ENCODE measurements at regions not wholly inside any gene's neighbourhood (a gene's known extent, or its start where the extent isn't known, plus 50 kb on each side); places are given as distances from the start of the nearest gene placed in this dataset.
"Not testable (repeated sequence)": the region's sequence is repeated elsewhere in the genome, so short reads cannot be mapped to it uniquely, and the experiment has no call there.

GRCh38 chrX:9280831-9281230, 184.0 kb upstream of the TBL1X start:
- DNase-seq (no peak), ATAC-seq (replicated peaks) (no peak)
- no peaks in the 10 kb centered on the region for H3K9me3 Mint-ChIP-seq
- no peak overlapping the region for H3K4me3 Mint-ChIP-seq
- no peak overlapping the region for H3K27ac Mint-ChIP-seq
- peaks cover 6 to 27% of the 10 kb centered on the region in 2 donors for H3K4me1 Mint-ChIP-seq
- no peaks in the 10 kb centered on the region for H3K36me3 Mint-ChIP-seq
- peaks cover 6 to 9% of the 10 kb centered on the region in 2 donors for H3K27me3 Mint-ChIP-seq

DNA sequence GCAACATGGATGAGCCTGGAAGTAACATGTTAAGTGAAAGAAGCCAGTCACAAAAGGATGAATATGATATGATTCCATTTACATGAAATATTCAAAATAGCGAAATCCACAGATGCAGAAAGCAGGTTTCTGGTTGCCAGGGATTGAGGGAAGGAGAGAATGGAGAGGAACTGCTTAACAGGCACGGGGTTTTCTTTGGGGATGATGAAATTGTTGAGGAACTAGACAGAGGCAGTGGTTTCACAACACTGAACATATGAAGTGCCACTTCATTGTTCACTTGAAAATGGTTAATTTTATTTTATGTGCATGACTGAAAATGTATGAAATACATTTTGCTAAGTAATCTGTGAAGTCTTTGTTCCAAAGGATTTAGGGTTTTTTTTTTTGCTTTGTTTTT, 182.5 kb upstream of the TBL1X start:
- no peak for ATAC-seq (replicated peaks)
- no peaks in the 10 kb centered on the region for H3K36me3 Mint-ChIP-seq
- peaks cover 6 to 33% of the 10 kb centered on the region in 2 donors for H3K4me1 Mint-ChIP-seq
- H3K4me3 Mint-ChIP-seq, result no peak overlapping the region
- no peaks in the 10 kb centered on the region for H3K9me3 Mint-ChIP-seq
- no peak overlapping the region for H3K27ac Mint-ChIP-seq
- no peak for DNase-seq
- peaks cover 7 to 9% of the 10 kb centered on the region in 2 donors for H3K27me3 Mint-ChIP-seq

GRCh38 chrX:9285342-9285771, 179.5 kb upstream of the TBL1X start:
- ATAC-seq (replicated peaks) (peak; percentile 96), DNase-seq (peak; percentile 61)
- Mint-ChIP-seq H3K36me3 (no peaks in the 10 kb centered on the region), H3K4me3 (peak overlapping the region in 1 of 2 donors; percentile 16), H3K9me3 (no peaks in the 10 kb centered on the region), H3K27me3 (peaks cover 13 to 15% of the 10 kb centered on the region in 2 donors), H3K4me1 (peaks cover 6 to 28% of the 10 kb centered on the region in 2 donors), H3K27ac (peak overlapping the region; percentile 28)

GRCh38 chrX:9286234-9286633, 178.6 kb upstream of the TBL1X start:
- ATAC-seq (replicated peaks) (no peak), DNase-seq (no peak)
- Mint-ChIP-seq H3K27me3 (peaks cover 19 to 21% of the 10 kb centered on the region in 2 donors), H3K4me3 (no peak overlapping the region), H3K27ac (no peak overlapping the region), H3K36me3 (no peaks in the 10 kb centered on the region), H3K9me3 (no peaks in the 10 kb centered on the region), H3K4me1 (peaks cover 6 to 28% of the 10 kb centered on the region in 2 donors)

DNA sequence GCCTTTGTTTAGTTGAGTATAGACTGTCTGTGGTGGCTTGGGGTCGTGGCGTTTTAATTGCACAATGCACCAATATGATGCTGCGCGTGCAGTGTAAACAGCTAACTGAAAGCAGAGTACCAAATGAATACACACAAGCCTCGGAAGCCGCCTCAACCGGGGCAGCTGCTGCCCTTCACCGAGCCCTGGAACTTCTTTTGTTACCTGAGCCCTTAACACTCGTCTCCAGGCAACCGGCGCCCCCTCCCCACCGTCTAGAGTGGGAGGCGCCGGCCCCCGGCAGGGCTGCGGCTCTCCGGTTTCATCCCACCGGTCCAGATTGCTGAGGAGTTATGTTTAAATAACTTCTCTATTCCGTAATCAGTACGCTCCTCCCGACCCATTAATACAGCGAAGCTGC, 173.2 kb upstream of the TBL1X start:
- no peaks in the 10 kb centered on the region for H3K36me3 Mint-ChIP-seq
- no peak overlapping the region for H3K27ac Mint-ChIP-seq
- no peak overlapping the region for H3K4me3 Mint-ChIP-seq
- no peaks in the 10 kb centered on the region for H3K9me3 Mint-ChIP-seq
- H3K27me3 Mint-ChIP-seq, result peaks cover 40 to 54% of the 10 kb centered on the region in 2 donors
- DNase-seq, result no peak
- H3K4me1 Mint-ChIP-seq, result peaks cover 7 to 16% of the 10 kb centered on the region in 2 donors
- ATAC-seq (replicated peaks), result no peak

- DNase-seq (no peak), ATAC-seq (replicated peaks) (no peak)
- Mint-ChIP-seq H3K27me3 (peaks cover 32 to 49% of the 10 kb centered on the region in 2 donors), H3K27ac (no peak overlapping the region), H3K36me3 (no peaks in the 10 kb centered on the region), H3K4me1 (peaks cover 10 to 16% of the 10 kb centered on the region in 2 donors), H3K4me3 (no peak overlapping the region), H3K9me3 (no peaks in the 10 kb centered on the region)
These were observed 171.8 kb upstream of the TBL1X start for GRCh38 chrX:9293051-9293496.

DNA sequence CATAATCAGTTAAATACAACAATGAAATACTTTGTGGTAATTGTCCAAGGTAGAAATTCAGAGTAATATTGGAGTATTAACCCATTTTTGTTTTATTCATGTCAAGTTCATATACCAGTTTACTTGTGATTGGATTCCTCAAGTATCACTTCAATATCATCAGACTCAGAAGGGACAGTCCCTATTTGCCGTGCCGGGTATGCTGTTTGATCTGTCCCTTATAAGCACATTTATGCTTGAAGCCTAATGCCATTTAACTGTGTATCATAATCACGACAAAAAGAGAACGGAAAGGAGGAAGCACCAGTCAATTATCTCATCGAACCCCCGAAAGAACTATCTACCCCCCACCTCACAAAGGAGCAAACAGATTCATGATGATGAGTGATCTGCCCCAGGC, 171.0 kb upstream of the TBL1X start:
- H3K36me3 Mint-ChIP-seq, result no peaks in the 10 kb centered on the region
- no peak overlapping the region for H3K27ac Mint-ChIP-seq
- H3K4me3 Mint-ChIP-seq, result no peak overlapping the region
- ATAC-seq (replicated peaks) (peak; percentile 64 to 76), DNase-seq (no peak)
- H3K9me3 Mint-ChIP-seq, result peaks cover 0 to 1% of the 10 kb centered on the region in 2 donors
- peaks cover 10 to 21% of the 10 kb centered on the region in 2 donors for H3K4me1 Mint-ChIP-seq
- peaks cover 31 to 46% of the 10 kb centered on the region in 2 donors for H3K27me3 Mint-ChIP-seq

GRCh38 chrX:9295551-9295950, 169.3 kb upstream of the TBL1X start:
- H3K27ac Mint-ChIP-seq, result no peak overlapping the region
- DNase-seq (no peak), ATAC-seq (replicated peaks) (no peak)
- H3K27me3 Mint-ChIP-seq, result peaks cover 34 to 46% of the 10 kb centered on the region in 2 donors
- H3K4me3 Mint-ChIP-seq, result no peak overlapping the region
- peaks cover 11 to 21% of the 10 kb centered on the region in 2 donors for H3K4me1 Mint-ChIP-seq
- peaks cover 0 to 1% of the 10 kb centered on the region in 2 donors for H3K9me3 Mint-ChIP-seq
- peaks cover 0 to 1% of the 10 kb centered on the region in 2 donors for H3K36me3 Mint-ChIP-seq

GRCh38 chrX:9298221-9298620, 166.6 kb upstream of the TBL1X start:
- H3K9me3 Mint-ChIP-seq, result peaks cover under 1 to 2% of the 10 kb centered on the region in 2 donors
- peaks cover 0 to 3% of the 10 kb centered on the region in 2 donors for H3K36me3 Mint-ChIP-seq
- no peak overlapping the region for H3K4me3 Mint-ChIP-seq
- H3K27me3 Mint-ChIP-seq, result peaks cover 15 to 23% of the 10 kb centered on the region in 2 donors
- DNase-seq, result no peak
- H3K4me1 Mint-ChIP-seq, result peaks cover 10 to 12% of the 10 kb centered on the region in 2 donors
- no peak for ATAC-seq (replicated peaks)
- H3K27ac Mint-ChIP-seq, result no peak overlapping the region

- H3K4me1 Mint-ChIP-seq, H3K27ac Mint-ChIP-seq: not testable (repeated sequence)
- peaks cover 10 to 19% of the 10 kb centered on the region in 2 donors for H3K27me3 Mint-ChIP-seq
These were observed 165.2 kb upstream of the TBL1X start for GRCh38 chrX:9299681-9300080.

DNA sequence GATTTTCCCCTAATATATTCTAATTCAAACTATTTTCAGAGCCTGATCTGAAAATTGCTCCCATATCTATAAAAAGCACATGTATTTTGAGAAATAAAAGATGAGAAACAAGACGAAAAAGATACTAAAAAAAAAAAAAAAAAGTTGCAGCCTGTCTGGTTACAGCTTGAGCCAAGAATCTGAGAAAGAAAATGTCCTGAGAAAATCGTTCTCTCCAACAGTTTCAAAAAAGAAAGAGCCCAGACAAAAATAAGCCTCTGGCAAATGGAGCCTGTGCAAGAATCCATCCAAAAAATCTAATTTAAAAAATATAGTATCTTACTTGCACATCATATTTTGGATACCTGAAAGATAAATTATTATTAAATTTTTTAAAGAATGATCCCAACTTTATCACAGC, 163.0 kb upstream of the TBL1X start:
- ATAC-seq (replicated peaks) (no peak), DNase-seq (no peak)
- Mint-ChIP-seq H3K27me3 (peaks cover 5 to 10% of the 10 kb centered on the region in 2 donors), H3K27ac (no peak overlapping the region), H3K36me3 (peaks cover 0 to 3% of the 10 kb centered on the region in 2 donors), H3K9me3 (peaks cover 4 to 5% of the 10 kb centered on the region in 2 donors), H3K4me1 (peaks cover 4 to 5% of the 10 kb centered on the region in 2 donors), H3K4me3 (no peak overlapping the region)

More at GRCh38 chrX:9299681-9300080, 165.2 kb upstream of the TBL1X start:
- ATAC-seq (replicated peaks); H3K4me3 Mint-ChIP-seq; DNase-seq; H3K36me3 Mint-ChIP-seq; H3K9me3 Mint-ChIP-seq: not testable (repeated sequence)

GRCh38 chrX:9302381-9302780, 162.5 kb upstream of the TBL1X start:
- no peak overlapping the region for H3K4me3 Mint-ChIP-seq
- H3K9me3 Mint-ChIP-seq, result peaks cover 4 to 5% of the 10 kb centered on the region in 2 donors

GRCh38 chrX:9308426-9308825, 156.4 kb upstream of the TBL1X start:
- H3K27ac Mint-ChIP-seq, result no peak overlapping the region
- DNase-seq (no peak), ATAC-seq (replicated peaks) (no peak)
- peaks cover 0 to 11% of the 10 kb centered on the region in 2 donors for H3K27me3 Mint-ChIP-seq
- peaks cover 0 to 5% of the 10 kb centered on the region in 2 donors for H3K9me3 Mint-ChIP-seq
- H3K4me3 Mint-ChIP-seq, result no peak overlapping the region
- H3K4me1 Mint-ChIP-seq, result peaks cover 0 to 5% of the 10 kb centered on the region in 2 donors
- H3K36me3 Mint-ChIP-seq, result no peaks in the 10 kb centered on the region

More at GRCh38 chrX:9302381-9302780, 162.5 kb upstream of the TBL1X start:
- DNase-seq (no peak), ATAC-seq (replicated peaks) (no peak)
- Mint-ChIP-seq H3K36me3 (peaks cover 0 to 3% of the 10 kb centered on the region in 2 donors), H3K27ac (no peak overlapping the region), H3K27me3 (peaks cover 5 to 12% of the 10 kb centered on the region in 2 donors), H3K4me1 (peaks cover 4 to 5% of the 10 kb centered on the region in 2 donors)

DNA sequence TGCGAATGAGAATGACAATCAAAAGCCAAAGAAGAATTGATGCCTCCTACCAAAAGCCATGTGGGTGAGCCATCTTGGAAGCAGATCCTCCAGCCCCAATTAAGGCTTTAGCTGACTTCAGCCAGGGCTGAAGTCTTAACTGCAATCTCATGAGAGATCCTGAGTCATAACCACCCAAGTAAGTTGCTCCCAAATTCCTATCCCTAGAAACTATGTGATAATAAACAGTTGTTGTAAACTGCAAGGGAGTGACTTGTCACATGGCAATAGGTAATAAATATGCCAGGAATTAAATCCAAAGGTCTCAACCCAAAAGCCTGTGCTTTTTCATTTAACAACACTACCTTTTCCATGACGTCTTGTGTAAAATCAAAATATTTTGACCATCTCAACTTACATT, 154.2 kb upstream of the TBL1X start:
- Mint-ChIP-seq H3K36me3 (no peaks in the 10 kb centered on the region), H3K4me3 (no peak overlapping the region), H3K27me3 (peaks cover 0 to 7% of the 10 kb centered on the region in 2 donors), H3K9me3 (peaks cover 0 to 4% of the 10 kb centered on the region in 2 donors), H3K27ac (no peak overlapping the region), H3K4me1 (peaks cover 0 to 8% of the 10 kb centered on the region in 2 donors)
- DNase-seq (no peak), ATAC-seq (replicated peaks) (no peak)

GRCh38 chrX:9311421-9312160, 153.3 kb upstream of the TBL1X start:
- Mint-ChIP-seq H3K9me3 (peaks cover 0 to 4% of the 10 kb centered on the region in 2 donors), H3K27me3 (peaks cover 0 to 7% of the 10 kb centered on the region in 2 donors), H3K4me1 (peaks cover 7 to 11% of the 10 kb centered on the region in 2 donors), H3K36me3 (no peaks in the 10 kb centered on the region), H3K4me3 (no peak overlapping the region), H3K27ac (no peak overlapping the region)
- DNase-seq (no peak), ATAC-seq (replicated peaks) (no peak)

All from stimulated activated naive B cell treated with anti-CD40 and anti-IgM and Interleukin-4, amounts not matched to agents 10 μg/mL and 1 μg/mL and 100 μg/mL, for 72 hours (primary cell).